HuH-7.5 (cell line): ENCODE measurements at regions not wholly inside any gene's neighbourhood (a gene's known extent, or its start where the extent isn't known, plus 50 kb on each side); places are given as distances from the start of the nearest gene placed in this dataset.
"Not testable (repeated sequence)": the region's sequence is repeated elsewhere in the genome, so short reads cannot be mapped to it uniquely, and the experiment has no call there.

Experiments used
- DNase-seq: peaks from one replicate; pipeline ENCODE4 v3.0.0; 2011; ENCODE audit warnings: low spot score

DNA sequence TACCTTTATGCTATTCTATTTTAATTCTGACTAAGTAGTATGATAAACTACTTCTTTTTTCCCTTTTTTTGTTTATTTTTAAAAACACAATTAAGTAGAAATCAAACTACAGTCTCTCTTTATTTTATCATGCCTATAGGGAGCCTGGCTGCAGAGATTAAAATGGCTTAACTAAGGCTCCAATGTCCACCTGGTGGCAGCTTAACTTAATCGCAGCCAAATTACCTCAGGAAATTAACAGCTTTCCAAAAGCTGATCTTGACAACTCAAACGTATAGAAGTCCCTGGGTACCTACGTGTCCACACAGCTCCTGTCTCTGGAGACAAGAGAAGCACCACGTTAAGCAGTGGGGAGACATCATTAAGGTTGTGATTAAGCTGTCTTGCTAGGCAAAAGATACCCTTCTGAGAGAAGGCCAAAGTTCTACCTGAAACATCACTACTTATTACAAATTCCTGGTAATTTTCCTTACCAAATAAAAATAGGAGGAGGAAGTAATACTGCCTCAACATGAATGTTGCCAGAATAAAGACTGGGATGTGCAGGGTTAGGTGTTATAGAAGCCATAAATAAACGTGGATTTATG lies 63.2 kb upstream of the SNX19 start:
- DNase-seq = no peak

DNA sequence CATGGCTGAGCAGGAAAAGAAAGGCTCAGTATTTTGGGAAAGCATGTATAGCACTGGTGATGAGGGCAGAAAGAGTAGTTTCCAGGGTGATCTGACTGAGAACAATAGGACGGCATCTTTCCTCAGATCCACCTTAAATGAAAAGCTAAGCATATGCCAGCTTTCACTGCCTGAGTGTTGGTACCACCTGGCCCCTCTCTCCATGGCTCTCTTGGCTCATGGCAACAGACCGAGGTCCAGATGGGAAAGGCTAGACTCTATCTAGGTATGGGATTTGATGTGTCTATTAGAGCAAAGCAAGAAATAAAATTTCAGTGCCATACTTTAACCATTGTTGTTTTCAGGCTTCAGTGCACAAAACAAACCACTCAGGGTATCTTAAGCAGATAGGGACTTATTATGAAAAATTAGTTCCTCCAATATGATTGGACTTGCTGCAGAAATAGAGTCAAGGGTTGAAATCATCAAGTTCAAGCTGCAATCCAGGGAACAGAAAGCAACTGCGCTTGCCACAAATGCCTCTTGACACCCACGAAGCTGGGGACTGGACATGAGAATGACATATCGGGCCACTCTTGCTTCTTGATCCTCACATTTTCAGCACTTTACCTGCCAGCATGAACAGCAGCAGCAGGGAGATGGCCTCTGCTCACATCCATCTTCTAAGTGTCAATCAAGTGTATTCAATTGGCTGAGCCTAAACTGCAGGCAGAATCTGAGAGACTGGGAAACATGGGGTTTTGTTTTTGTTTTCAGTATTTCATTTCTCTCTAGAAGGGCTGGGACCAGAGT lies 64.0 kb upstream of the SNX19 start:
- no peak for DNase-seq

DNA sequence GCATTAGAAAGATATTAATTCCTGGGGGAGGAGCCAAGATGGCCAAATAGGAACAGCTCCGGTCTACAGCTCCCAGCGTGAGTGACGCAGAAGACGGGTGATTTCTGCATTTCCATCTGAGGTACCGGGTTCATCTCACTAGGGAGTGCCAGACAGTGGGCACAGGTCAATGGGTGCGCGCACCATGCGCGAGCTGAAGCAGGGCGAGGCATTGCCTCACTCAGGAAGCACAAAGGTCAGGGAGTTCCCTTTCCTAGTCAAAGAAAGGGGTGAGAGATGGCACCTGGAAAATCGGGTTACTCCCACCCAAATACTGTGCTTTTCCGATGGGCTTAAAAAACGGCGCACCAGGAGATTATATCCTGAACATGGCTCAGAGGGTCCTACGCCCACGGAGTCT lies 68.0 kb upstream of the SNX19 start:
- DNase-seq = not testable (repeated sequence)

DNA sequence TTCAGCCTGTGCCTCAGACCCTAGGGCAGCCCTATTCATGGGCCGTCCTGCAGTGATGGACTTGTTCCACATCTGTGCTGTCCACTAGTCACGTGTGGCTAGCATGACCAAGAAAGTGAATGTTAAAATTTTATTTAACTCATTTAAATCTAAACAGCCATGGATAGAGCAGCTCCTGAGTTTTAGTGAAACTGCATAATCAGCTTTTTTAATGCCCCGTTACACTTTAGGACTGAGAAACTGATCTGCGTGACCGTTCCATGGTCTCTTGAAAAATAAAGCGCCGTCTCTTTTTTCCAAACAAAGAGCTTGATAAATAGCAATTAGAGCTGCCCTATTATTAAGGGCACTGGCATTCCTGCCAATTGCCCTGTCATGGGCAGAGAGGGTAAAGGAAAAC lies 76.5 kb upstream of the SNX19 start:
- no peak for DNase-seq

DNA sequence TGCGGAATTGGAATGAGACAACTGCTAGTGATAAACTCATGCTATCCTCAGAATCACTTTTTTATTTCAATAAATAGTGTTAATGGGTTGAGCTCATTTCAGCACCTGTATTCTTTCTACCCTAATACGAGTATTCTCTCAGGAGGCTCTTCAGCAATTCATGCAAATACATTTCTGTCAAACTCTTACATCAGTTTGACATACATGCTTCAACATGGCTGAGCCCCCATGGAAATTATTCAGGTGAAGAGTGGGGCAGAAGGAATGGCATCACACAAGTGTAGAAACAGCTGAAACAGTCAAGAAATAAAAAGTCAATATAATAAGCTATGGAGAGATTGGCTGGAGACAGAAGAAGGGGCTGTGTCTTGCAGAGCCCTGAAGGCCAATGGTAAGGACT lies 77.8 kb upstream of the SNX19 start:
- DNase-seq = no peak

DNA sequence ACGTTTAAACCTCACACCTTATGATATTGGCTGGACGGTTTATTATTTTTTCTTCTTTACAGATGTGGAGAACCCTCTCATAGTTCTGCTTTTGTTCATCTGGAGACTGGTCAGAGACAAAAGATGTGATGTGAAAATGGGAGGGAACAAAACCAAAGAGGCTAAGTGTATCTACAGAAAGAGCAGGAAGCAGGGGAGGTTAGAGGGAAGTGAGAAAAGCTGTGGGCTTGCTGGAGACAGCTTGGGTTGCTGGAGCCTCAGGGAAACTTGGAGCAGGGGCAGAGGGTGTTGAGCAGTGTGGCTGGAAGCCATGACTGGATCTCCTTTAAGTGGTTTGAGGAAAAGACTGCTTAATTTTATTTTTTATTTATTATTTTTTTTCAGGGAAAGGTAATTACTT lies 79.0 kb upstream of the SNX19 start:
- DNase-seq = no peak

DNA sequence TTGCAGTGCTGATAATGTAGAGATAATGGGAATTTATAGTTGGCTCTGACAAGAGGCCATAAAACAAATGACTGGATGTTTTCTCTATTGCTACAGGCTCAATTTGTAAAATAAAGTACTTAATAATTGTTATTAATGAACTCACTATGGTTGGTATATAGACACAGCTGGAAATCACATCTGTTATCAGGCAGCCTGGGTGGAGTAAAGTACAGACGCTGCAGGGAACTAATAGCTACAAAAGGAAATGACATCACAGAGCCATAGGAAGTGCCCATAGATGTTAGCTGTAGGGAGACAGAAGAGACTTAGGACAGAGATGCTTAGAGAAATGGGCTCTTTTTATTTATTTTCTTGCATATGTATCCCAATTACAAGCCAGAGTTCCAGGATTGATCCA lies 81.0 kb upstream of the SNX19 start:
- DNase-seq = no peak

DNA sequence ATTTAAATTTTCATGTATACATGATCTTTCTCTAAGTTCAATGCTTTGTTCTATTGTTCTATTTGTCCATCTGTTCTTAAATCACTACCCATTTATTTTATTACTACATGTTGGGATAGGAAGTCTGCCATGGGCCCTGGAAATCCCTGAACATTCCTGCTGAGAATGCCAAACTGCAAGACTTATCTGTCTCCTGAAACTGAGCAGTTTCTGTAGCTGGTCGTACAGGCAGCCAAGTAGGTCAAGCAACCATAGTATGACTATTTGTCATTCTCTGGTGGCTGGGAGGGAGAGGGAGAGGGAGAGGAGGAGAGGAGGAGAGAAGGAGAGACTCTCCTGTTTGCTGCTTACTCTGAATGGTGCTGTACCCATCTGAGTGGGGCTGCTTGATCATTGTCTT lies 82.8 kb upstream of the SNX19 start:
- no peak for DNase-seq

DNA sequence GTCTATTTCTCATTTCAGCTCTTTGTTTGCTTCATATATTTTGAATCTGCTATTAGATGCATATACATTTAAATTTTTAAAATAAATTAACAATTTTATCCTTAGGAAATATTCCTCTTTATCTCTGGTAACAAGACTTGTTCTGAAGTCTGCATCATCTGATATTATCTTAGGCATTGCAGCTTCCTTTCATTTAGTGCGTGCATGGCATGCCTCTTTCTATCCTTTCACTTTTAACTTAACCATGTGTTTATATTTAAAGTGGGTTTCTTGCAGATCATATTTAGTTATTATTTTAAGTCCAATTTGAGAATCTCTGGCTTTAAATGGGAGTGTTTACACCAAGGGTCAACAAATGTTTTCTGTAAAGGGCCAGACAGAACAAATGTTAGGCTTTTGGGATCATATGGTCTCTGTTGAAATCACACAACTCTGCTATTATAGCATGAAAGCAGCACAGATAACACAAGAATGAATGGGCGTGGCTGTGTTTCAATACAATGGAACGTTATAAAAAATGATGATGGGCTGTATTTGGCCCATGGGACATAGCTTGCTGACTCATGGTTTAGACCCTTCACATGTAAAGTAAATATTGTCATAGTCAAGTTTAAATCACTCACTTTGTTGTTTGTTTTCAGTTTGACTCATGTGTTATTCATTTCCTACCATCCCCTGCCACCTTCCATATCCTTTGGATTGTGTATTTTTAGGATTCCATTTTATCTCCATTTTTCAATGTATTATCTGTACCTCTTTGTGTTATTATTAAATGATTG lies 83.9 kb upstream of the SNX19 start:
- no peak for DNase-seq

DNA sequence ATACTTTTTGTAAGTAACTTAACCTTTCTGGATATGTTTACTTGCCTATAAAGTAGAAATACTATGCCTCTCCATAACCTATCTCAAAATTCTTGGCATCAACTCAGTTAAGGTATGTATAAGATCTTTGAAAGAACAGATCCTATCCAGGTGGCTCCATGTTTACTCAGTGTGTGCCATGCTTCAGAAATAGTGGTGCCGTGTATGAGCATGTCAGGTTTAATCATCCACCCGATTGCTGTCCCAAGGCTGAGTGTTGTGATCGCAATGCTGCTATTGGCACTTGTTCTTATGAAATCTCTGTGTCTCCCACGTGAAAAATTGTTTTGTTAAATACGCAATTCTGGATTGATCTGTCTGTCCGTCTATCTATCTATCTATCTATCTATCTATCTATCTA lies 85.9 kb upstream of the SNX19 start:
- no peak for DNase-seq

DNA sequence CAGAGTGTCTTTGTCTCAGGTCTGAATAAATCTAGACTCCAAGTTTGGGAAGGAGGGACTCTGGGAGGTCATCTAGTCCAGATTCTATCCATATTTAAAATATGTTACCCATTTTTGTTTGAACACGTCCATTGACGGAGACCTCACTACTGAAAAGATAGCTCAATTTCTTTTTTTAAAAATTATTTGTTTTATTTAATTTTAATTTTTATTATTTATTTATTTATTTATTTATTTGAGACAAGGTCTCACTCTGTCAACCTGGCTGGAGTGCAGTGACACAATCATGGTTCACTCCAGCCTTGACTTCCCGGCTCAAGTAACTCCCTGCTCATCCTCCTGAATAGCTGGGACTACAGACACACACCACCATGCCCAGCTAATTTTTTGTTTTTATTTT lies 89.5 kb upstream of the SNX19 start:
- no peak for DNase-seq

DNA sequence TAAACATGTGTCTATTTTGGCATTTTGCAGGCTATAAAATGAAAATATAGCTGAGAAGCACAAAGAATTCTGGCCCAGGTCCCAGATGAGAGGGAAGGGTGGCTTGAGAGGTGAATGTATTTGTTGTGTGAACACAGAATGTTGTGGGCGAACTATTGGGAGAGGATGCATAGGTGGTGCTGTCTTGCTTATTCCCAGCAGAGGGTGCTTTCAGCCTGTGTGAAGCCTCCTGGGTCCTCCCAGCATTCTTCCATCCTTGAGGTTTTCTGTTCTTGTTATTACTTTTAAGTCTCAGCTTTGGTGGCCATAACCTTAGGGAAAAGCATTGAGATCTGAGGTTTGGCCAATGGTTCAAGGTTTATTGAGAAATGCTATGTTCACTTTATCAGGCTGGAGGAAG lies 108.7 kb upstream of the SNX19 start:
- no peak for DNase-seq

DNA sequence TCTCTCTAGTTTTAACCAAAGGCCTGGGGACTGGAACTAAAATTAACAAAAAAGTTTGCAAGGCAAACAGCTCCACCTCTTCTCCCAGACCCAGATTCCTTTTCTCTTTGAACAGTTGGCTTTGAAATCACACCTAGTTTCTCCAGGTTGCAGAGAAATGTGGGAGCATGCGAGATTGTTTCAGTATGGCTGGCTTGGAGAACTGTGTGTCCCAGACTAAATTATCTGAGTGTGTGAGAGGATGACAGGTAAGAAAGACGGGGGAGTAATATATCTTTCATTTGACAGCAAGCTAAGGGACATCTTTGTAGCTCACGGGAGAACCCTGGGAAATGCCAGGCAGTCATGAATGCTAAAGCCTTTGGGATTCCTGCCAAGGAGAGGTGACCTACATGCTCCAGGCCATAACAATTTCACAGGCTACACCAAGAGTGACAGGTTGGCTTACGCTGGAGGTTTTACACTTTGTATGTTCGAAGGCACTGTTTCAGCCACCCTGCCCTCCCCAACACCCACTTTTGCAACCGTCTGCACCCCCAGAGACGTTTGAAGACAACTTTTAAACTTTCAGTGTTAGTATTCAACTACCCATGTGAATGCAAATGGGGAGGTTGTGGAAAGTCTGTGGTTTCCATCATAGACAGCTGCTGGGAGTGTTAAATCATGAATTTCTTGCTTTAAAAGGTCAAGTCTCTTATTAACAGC lies 109.3 kb upstream of the SNX19 start:
- DNase-seq = no peak

DNA sequence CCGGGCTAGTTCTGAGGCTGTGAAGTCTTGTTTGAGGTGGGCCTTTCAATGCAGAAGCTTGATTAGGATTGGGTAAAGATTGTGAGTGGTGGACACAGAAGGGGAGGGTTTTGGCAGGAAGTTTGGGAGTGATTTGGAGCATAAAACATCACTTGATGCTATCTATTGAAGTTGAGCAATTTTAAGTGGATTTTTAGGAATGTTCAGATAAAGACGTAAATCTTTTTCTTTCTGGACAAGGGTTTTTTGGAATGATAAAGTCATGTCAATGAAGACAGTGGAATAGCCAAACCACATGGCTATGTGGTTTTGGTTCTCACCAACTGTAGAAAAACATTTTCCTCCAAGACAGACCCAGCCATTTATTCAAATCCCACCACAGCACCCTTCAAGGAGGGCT lies 111.2 kb upstream of the SNX19 start:
- no peak for DNase-seq

DNA sequence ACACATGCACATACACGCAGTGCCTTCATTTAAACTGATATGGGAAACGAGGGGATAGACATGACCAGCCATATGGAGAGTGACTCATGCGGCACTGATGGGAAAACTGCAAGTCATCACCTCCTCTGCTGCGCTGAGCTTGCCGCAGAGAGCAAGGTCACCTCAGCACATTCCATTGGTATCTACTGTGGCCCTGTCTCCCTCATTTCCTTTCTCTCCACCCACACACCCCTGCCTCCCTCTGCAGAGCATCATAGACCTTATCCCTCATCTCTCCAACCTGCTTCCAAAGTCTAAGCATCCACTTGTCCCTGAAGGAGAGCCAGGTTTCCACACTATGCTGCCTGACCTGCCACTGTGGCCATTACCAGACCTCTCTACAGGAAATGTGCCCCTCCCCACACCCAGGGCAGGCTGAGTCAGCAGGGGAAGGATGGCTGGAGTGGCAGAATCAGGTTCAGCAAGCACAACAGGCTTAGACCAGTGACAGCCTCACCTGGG lies 116.9 kb upstream of the SNX19 start:
- no peak for DNase-seq

DNA sequence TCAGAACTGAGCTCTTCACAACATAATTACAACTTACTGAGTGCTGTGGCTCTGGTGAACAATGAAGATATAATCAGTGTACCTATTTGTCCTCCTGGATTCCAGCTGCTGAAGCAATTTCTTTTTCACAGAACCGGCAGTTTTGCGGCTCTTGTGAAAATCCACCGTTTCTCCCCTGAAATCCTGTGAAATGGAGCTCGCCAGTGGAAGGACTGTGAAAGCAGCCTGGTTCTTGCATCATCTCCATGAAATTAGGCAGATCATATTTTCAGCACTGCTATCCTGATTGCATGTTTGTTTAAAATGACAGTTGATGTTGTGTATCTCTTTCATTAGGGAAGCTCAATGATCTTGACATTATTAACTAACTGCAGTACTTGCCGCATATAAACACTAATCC lies 120.2 kb upstream of the SNX19 start:
- DNase-seq = no peak

DNA sequence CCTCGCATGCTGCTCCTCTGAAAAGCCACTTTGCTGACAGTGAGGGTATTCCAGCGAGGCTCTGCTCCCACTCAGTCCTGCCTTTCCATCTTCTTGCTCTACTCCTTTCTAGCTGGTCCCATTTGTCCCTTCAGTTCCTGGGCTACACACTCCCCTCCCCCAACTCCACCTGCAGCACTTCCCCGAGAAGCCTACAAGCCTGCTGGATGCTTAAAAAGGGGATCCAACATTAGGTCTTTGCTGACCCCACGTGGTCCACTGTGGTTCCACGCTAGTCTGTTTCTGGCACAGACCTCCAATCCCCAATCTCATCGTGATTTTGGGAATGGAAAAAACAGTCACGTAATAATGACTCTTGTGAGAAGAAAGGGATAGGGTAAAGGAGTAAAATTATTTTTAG lies 121.6 kb upstream of the SNX19 start:
- no peak for DNase-seq

DNA sequence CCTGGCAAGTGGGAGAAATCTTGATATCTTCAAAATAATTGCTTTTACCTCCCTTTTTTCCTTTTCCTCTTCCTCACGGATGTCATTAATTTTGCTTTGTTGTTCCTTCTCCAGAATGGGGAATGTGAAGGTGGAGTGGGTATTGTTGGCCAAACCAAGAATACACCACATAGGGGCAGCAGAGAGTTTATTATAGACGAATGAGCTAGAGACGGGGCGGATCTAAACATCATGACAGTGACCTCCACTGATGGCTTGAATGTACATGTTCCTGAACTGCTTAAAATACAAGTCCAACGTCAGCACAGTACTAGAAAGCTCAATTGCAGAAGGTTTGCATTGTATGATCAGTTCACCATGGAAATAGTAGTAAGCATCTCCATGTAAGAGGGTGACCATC lies 122.3 kb upstream of the SNX19 start:
- DNase-seq = no peak

DNA sequence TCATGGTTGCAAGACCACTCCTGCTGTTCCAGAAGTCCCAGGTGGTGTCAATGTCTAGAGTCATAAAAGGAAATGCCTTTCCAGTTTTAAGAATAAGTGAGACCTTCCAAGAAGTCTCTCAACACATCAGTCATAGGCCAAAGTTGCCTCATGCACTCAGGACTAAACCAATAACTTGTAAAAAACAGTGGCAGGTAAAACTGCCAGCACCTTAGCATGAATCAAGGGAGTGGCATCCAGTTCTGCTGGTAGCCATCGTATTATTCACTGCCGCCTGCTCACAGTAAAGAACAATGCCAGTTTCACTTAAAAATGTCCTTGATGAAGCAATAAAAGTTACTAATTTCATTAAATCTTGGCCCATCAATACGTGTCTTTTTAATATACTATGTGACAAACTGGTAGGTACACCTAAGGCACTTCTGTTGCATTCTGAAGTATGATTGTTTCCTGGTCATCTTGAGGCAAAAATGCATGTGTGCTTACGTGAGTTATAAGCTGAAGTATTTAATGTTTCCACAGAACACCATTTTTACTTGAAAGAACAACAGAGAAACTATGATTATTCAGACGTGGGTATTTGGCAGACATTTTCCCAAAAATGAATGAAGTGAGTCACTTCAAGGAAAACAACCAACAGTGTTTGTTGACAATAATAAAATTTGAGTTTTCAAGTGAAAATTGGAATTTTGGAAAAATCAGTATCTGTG lies 125.2 kb upstream of the SNX19 start:
- DNase-seq = no peak

DNA sequence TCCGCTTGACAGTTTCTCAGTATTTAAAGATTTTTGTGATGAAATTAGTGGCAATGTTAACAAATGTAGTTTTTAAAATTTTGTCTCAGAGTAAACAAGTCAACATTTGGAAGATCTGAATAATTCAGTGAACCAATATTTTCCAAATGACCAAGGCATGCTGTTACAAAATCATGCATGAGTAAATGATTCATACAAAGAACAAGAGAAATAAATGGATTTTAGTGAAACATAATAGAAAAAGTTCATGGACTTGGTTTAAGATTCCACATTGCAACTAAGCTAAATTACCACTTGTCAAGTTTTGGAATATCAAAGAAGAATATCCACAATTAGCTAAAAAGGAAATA lies 125.7 kb upstream of the SNX19 start:
- no peak for DNase-seq

DNA sequence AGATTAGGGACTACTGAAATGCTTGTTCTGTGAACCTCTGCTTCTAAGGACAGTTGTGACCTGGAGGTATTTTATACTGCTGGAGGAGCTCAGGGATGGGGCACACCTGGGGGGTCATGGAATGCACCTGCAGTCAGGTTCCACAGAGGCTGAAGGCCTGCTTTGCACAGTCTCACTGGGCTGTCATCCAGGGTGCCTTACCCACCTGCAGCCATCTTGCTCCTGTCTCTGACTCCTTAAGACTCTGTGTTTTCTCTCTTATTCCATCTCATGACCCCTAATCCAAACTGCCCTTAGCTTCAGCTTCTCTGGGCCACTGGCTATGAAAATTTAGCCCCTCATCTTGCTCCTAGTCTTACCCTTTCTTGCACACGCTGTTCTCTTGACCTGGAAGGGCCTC lies 127.0 kb upstream of the SNX19 start:
- no peak for DNase-seq

DNA sequence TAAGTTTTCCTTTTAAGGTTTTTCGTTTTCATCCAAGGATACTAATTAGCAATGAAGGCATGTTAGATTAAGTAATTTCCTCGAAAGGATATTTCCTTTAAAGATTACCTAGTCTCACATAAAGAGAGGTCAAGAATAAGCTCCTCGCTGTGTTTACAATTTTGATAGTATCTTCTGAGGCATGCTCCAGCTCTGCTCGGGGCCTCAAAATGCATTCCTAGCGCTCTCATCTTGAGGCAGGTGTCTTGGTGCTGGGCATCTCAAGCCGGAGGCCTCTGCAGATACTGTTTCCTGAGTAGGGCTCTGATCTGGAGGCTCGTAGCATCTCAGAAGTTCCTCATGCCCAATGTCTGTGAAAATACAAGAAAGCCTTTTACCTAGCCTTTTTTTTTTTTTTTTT lies 128.6 kb upstream of the SNX19 start:
- DNase-seq = no peak
